Left hindlimb (tissue), 1 donor: ENCODE measurements at regions not wholly inside any gene's neighbourhood (a gene's known extent, or its start where the extent isn't known, plus 50 kb on each side); places are given as distances from the start of the nearest gene placed in this dataset.
"Not testable (repeated sequence)": the region's sequence is repeated elsewhere in the genome, so short reads cannot be mapped to it uniquely, and the experiment has no call there.

Experiments used
- DNase-seq: peaks from one replicate; pipeline ENCODE4 v3.0.0-alpha.2; 2018

DNA sequence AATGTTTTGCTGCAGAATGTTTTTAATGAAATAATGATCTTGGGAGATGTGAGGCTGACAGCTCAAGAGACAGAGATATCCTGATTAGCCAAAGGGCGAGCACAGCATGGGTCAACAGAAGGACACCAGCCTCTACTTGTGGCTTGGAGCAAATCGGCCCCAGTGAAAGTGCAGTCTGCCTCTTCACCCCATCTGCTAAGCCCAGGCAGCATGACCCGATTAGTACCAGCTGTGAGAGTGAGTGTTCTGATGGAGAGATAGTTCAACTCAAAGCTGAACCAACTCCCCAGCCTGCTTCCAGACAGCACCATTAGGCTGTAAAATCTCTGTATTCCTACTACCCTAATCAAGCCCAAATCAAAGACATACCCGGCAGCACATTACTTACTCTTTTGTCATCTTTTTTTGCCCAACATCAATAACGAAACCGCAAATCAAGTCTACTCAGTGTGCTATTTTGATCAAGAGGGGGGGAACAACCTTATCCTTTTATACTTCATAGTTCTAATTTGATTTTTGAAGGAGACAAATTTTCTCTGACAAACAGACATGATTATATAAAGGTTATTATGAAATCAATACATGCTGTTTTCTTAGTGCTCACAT, 514.1 kb upstream of the NRSN1 start:
- no peak for DNase-seq

- no peak for DNase-seq
Measured at GRCh38 chr6:23618366-23618765, 507.6 kb upstream of the NRSN1 start.

DNA sequence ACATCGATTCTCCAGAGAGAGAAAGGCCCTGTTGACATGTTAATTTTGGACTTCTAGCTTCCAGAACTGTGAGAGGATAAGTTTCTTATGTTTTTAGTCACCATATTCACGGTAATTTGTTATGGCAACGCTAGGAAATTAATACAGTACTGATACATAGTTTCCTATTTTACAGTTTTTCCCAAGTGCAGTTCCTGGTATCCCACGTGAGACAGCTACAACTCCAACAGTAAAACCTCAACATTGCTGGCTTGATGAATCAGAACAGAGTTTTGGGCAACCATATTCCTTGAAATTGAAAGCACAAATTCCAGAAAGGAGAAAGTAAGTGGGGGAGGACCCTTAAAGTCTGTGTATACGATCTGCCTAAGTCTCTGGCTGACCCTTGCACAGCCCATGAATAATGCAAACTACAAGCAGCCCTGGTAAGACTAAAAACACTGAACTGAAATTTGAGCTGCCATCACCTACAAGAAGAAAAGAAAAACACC, 505.1 kb upstream of the NRSN1 start:
- no peak for DNase-seq

GRCh38 chr6:23630726-23631635, 495.0 kb upstream of the NRSN1 start:
- no peak for DNase-seq

- no peak for DNase-seq
Measured at GRCh38 chr6:23633996-23634395, 492.0 kb upstream of the NRSN1 start.

GRCh38 chr6:23635150-23635549, 490.9 kb upstream of the NRSN1 start:
- no peak for DNase-seq

DNA sequence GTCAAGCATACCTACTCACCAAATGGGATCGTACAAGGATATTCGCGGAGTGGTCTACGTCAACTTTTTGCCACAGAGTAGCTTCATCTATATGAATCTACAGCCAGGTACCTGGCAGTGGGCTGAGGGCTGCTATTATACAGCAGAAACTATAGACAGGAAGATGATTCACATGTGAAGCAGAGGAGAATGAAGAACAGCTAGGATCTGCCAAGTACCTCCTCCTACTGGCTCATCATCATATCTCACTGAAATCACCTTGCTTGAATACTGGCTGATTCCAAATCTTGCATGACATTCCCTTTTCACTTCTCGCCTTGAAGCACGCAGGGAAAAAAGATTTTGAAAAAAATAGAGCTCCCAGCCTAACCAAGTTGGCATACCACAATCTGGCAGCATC, 488.7 kb upstream of the NRSN1 start:
- no peak for DNase-seq

DNA sequence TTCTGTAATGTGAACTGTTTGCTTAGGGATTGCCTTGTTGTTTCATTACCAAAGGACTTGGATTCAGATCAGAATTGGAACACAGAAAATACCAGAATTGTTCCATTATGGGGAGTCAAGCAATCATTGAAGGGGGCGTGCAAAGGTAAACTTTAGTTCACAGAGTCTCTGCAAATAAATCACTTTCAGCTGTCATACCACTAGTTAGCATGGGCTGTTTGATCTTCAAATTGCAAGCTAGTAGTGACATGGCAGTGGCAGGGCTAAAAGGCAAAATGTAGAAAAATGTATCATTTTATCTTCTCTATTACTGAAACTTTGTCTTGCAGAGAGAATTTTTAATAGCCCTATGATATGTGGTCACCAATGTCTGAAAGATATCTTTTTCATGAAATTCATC, 483.2 kb upstream of the NRSN1 start:
- no peak for DNase-seq

DNA sequence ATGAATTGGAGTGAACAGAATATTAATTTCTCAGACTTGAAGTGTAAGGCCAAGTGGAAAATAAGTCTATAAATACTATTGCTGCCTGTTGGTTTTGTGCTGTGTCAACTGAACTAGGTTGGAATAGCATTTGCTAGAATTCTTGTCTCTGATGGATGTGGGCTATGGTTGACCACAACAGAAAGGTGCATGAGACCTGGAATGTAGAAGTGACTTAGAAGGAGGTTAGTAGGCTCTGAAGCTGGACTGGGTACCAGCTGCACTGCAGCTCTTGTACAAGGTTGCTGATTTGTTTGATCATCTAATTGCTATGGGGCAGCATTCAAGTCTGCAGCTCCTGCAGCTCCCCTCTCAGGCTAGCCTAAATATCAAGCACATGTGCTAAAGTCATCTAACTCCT, 479.0 kb upstream of the NRSN1 start:
- no peak for DNase-seq

- no peak for DNase-seq
Measured at GRCh38 chr6:23650676-23651075, 475.3 kb upstream of the NRSN1 start.

GRCh38 chr6:23654745-23655144, 471.3 kb upstream of the NRSN1 start:
- DNase-seq, result no peak

DNA sequence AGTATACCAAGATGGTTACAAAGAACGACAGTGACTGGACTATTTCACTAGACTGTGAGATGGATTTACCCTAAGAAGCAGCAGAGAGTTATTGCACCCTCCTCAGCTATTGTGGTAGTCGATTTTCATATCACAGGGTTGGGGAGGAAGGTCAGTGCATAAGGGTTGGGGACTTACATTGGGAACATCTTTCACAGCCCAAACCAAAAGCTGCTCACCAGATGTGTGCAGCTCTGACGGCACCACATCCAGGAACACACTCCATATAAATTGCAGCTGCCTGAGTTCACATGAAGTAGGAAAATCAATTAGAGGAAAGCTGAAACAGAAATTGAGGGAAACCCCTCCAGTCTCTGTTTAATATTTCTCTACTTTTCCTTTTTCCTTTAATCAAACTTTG, 470.5 kb upstream of the NRSN1 start:
- peak; percentile 65 for DNase-seq

DNA sequence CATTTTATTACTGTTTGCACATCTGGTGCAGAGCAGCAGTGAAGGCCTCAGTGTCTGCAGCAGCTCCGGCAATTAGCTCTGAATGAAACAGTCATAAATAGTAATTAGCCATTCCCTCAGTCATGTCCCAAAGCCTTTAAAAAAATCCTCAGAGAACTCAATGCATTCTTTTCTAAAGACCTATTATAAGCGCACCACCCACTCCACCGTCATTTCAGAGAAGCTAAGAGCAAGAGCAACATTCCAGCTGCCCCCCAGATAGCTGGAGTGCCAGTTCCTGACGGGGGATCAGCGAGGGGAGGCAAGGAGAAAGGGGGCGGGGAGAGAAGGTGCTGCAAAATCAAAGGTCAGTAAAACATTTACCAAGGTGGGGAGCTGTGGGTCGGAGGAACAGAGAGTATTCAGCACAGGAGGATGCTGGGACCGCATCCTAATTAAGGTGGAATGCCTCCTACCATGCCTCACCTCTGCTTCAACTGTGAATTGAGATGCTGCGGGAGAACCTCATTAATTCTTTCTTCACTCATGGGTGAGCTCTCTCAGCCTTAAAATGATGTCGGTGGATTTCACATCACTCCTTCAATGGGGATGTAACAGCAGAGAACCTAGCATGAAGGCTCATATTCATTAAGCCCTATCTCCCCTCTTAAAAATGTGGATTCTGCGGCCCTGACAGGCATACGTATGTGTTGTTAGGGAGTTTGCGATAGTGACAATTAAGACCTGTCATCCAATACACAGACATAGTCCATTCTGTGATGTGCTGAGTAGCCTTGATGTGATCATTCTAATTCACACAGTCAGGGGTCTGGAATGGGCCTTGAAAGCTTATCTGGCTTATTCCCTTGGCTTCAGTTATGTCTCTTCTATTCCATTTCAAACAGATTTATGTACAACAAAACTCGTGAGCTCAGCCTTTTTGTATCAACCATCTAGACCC, 469.5 kb upstream of the NRSN1 start:
- DNase-seq, result no peak

- no peak for DNase-seq
Measured at GRCh38 chr6:23659125-23659524, 466.9 kb upstream of the NRSN1 start.

DNA sequence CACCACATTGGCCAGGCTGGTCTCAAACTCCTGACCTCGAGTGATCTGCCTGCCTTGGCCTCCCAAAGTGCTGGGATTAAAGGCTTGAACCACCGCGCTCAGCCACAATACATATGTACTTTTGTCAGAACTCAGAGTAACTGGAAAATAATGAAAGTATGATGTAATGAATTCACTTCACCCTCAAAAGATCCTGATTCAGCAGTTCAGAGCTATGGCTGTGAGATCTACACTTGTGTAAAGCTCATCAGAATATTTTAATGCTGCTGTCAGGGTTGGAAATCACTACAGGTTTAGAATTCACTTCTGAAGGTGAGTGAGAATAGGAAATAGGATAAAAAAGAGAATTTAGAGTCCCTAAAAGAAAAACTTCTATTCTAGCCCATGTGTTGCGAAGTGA, 464.5 kb upstream of the NRSN1 start:
- no peak for DNase-seq

- no peak for DNase-seq
Measured at GRCh38 chr6:23663096-23663495, 462.9 kb upstream of the NRSN1 start.

DNA sequence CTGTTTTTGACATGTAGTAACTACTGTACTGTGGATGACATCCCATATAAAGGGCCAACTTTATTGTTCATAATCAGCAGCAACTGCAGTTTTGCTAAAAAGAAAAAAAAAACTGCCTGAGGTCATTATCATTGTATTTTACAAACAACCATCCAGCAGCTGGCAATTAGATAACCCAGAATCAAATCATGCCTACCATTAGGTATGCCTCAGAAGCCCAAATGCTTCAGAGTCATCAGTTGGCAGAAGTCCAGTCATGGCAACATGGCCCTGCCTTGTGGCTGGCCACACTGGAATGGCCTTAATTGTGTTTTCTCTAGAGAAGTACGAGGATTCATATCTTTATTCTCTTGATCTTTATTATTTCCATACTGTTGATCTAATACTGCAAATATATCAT, 462.4 kb upstream of the NRSN1 start:
- DNase-seq, result no peak

DNA sequence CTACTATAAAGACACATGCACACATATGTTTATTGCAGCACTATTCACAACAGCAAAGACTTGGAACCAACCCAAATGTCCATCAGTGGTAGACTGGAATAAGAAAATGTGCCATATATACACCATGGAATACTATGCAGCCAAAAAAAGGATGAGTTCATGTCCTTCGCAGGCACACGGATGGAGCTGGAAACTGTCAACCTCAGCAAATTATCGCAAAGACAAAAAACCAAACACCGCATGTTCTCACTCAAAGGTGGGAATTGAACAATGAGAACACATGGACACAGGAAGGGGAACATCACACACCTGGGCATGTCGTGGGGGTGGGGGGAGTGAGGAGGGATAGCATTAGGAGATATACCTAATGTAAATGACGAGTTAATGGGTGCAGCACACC, 460.1 kb upstream of the NRSN1 start:
- not testable (repeated sequence) for DNase-seq

- DNase-seq, result no peak
Measured at GRCh38 chr6:23672737-23673136, 453.3 kb upstream of the NRSN1 start.

GRCh38 chr6:23678626-23679025, 447.4 kb upstream of the NRSN1 start:
- DNase-seq, result no peak

DNA sequence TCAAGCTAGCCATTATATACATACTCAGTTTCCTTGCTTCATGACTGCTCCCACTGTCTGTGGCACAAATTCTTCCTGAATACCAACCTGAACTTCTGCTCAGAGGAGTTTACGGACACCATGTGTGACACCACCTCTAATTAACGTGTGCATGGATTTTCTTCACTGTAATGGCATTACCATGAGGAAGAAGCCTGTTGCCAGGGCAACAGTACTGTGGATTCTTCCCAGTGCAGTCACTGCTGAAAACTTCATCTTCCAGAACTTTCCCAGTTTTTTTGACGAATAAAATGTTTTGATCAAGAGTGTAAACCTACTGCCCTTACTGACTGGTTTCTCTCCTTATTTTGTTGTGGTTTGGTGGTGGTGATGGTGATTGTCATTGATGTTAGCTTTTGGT, 444.3 kb upstream of the NRSN1 start:
- DNase-seq, result no peak

GRCh38 chr6:23688650-23689049, 437.4 kb upstream of the NRSN1 start:
- DNase-seq, result no peak

- no peak for DNase-seq
Measured at GRCh38 chr6:23690453-23691049, 435.5 kb upstream of the NRSN1 start.
